ENCODE measurements at regions not wholly inside any gene's neighbourhood (a gene's known extent, or its start where the extent isn't known, plus 50 kb on each side); places are given as distances from the start of the nearest gene placed in this dataset.

- TF ChIP-seq CTCF (IDR thresholded peaks at IDR 0.05), result no peak
- Mint-ChIP-seq H3K9me3 (peaks cover 35% of the 10 kb centered on the region), H3K4me1 (ENCODE audit: low read depth) (no peaks in the 10 kb centered on the region), H3K36me3 (ENCODE audit: low read depth) (0 out of 2 replicates have a peak, but pooled peaks cover 3% of the 10 kb centered on the region), H3K27me3 (ENCODE audit: insufficient read depth) (no peaks in the 10 kb centered on the region; the same call in 1 of the 2 replicates), H3K4me3 (no peak overlapping the region), H3K27ac (no peak overlapping the region)
- DNase-seq, result no peak
These were observed 391.1 kb upstream of the MGMT start for GRCh38 chr10:129075927-129076326.

DNA sequence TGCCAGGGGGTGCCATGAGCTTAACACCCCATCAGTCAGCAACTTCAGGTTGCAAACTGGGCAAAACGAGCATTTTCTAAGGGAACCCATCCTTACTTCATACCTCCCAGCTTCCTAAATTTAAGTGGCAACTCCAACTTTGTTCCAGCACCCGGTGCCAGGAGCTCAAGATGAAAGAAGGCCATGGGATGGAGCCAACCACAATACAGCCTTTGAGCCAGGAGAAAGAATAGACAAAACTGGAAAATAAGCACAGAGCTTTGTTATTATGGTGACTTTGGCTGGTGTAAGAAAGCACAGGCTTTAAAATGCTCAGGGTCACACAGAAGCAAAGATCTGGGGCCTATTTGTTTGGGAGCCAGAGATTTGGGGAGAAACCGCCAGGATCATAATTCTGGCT, 388.7 kb upstream of the MGMT start:
- no peaks in the 10 kb centered on the region for H3K36me3 Mint-ChIP-seq (ENCODE audit: low read depth)
- no peak for DNase-seq
- H3K27ac Mint-ChIP-seq, result no peak overlapping the region
- H3K9me3 Mint-ChIP-seq, result peaks cover 29% of the 10 kb centered on the region
- H3K27me3 Mint-ChIP-seq (ENCODE audit: insufficient read depth), result no peaks in the 10 kb centered on the region; the same call in 1 of the 2 replicates
- TF ChIP-seq CTCF (IDR thresholded peaks at IDR 0.05), result no peak
- no peak overlapping the region for H3K4me3 Mint-ChIP-seq
- H3K4me1 Mint-ChIP-seq (ENCODE audit: low read depth), result no peaks in the 10 kb centered on the region

DNA sequence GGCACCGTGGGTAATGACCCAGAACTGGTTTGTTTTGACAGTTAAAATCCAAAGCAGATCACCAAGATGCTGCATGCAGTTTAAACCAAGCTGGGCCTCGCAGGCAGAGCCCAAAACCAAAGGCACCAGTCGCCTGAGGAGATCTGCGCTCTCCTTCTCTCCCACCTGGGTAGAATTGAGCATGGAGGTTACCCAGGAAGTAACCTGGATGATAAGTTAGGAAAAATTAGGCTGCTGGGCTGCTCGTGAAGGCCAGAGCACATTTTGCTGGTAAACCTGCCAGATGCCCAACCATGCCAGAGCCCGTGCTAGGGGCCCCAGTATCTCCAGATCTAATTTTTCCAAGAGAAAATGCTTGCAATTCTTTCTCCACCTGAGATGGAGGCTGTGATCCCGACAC, 388.3 kb upstream of the MGMT start:
- no peak for DNase-seq
- H3K9me3 Mint-ChIP-seq, result peaks cover 29% of the 10 kb centered on the region
- no peaks in the 10 kb centered on the region for H3K36me3 Mint-ChIP-seq (ENCODE audit: low read depth)
- no peaks in the 10 kb centered on the region; the same call in 1 of the 2 replicates for H3K27me3 Mint-ChIP-seq (ENCODE audit: insufficient read depth)
- no peak overlapping the region for H3K27ac Mint-ChIP-seq
- no peak for TF ChIP-seq CTCF (IDR thresholded peaks at IDR 0.05)
- no peak overlapping the region for H3K4me3 Mint-ChIP-seq
- H3K4me1 Mint-ChIP-seq (ENCODE audit: low read depth), result no peaks in the 10 kb centered on the region

DNA sequence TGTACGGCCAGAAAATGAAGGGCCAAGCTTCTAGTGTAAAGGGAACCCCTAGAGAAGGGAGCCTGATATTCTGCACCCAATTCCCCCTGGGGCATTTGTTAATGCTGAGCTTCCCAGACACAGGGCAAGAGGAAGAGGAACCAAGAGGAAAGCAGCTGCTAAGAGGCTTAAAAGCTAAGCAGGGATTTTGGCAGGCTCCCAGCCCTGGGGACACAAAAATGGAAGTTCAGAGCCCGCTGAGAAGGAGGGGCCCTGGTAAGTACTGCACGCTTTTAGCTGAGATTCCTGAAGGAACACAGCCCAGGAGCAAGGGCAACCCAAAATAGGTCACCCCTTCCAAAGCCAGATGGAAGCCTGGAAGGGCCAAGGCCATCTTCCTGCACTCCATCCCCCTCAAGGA, 387.3 kb upstream of the MGMT start:
- no peak for TF ChIP-seq CTCF (IDR thresholded peaks at IDR 0.05)
- H3K9me3 Mint-ChIP-seq, result peaks cover 27% of the 10 kb centered on the region
- DNase-seq, result no peak
- no peak overlapping the region for H3K27ac Mint-ChIP-seq
- no peak overlapping the region for H3K4me3 Mint-ChIP-seq
- no peaks in the 10 kb centered on the region for H3K4me1 Mint-ChIP-seq (ENCODE audit: low read depth)
- no peaks in the 10 kb centered on the region; the same call in 1 of the 2 replicates for H3K27me3 Mint-ChIP-seq (ENCODE audit: insufficient read depth)
- H3K36me3 Mint-ChIP-seq (ENCODE audit: low read depth), result no peaks in the 10 kb centered on the region

- no peak for DNase-seq
- no peak overlapping the region for H3K4me3 Mint-ChIP-seq
These were observed 381.2 kb upstream of the MGMT start for GRCh38 chr10:129085811-129086210.

More at GRCh38 chr10:129085811-129086210, 381.2 kb upstream of the MGMT start:
- no peaks in the 10 kb centered on the region for H3K36me3 Mint-ChIP-seq (ENCODE audit: low read depth)
- no peak overlapping the region for H3K27ac Mint-ChIP-seq
- no peaks in the 10 kb centered on the region for H3K4me1 Mint-ChIP-seq (ENCODE audit: low read depth)
- no peaks in the 10 kb centered on the region for H3K27me3 Mint-ChIP-seq (ENCODE audit: insufficient read depth)
- H3K9me3 Mint-ChIP-seq, result peaks cover 29% of the 10 kb centered on the region
- no peak for TF ChIP-seq CTCF (IDR thresholded peaks at IDR 0.05)

Measured in HFFc6 (cell line).